ENCODE measurements at regions not wholly inside any gene's neighbourhood (a gene's known extent, or its start where the extent isn't known, plus 50 kb on each side); places are given as distances from the start of the nearest gene placed in this dataset.
"Not testable (repeated sequence)": the region's sequence is repeated elsewhere in the genome, so short reads cannot be mapped to it uniquely, and the experiment has no call there.

- DNase-seq (ENCODE audit: low spot score in 2 of 2) (no peak), ATAC-seq (ENCODE audit: low read depth) (no peak)
- Mint-ChIP-seq H3K27ac (no peak overlapping the region), H3K4me3 (no peak overlapping the region), H3K9me3 (peaks cover 2% of the 10 kb centered on the region), H3K36me3 (no peaks in the 10 kb centered on the region), H3K4me1 (no peaks in the 10 kb centered on the region), H3K27me3 (no peaks in the 10 kb centered on the region)
Measured at GRCh38 chr13:80524447-80525215, 183.7 kb upstream of the SPRY2 start.

DNA sequence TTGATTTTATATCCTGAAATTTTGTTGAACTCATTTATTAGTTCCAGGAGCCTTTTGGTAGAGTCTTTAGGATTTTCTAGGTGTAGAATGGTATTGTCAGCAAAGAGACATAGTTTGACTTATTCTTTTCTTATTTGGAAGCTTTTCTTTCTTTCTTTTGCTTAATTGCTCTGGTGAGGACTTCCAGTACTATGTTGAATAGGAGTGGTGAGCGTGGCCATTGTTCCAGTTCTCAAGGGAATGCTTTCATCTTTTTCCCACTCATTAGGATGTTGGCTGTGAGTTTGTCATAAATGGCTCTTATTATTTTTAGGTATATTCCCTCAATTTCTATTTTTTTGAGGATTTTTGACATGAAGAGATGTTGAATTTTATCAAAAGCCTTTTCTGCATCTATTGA is 182.2 kb upstream of the SPRY2 start:
- Mint-ChIP-seq H3K9me3 (peaks cover 3% of the 10 kb centered on the region), H3K27ac (no peak overlapping the region)
- DNase-seq (ENCODE audit: low spot score in 2 of 2), result no peak

GRCh38 chr13:80522463-80522862 is 181.5 kb upstream of the SPRY2 start:
- not testable (repeated sequence) for H3K4me1 Mint-ChIP-seq; H3K9me3 Mint-ChIP-seq; H3K4me3 Mint-ChIP-seq; DNase-seq (ENCODE audit: low spot score in 2 of 2); ATAC-seq (ENCODE audit: low read depth); H3K36me3 Mint-ChIP-seq; H3K27ac Mint-ChIP-seq; H3K27me3 Mint-ChIP-seq

More for the DNA sequence above, 182.2 kb upstream of the SPRY2 start:
- ATAC-seq (ENCODE audit: low read depth), result no peak
- Mint-ChIP-seq H3K27me3 (no peaks in the 10 kb centered on the region), H3K36me3 (no peaks in the 10 kb centered on the region), H3K4me3 (no peak overlapping the region), H3K4me1 (no peaks in the 10 kb centered on the region)

GRCh38 chr13:80516818-80517348 is 176.0 kb upstream of the SPRY2 start:
- no peaks in the 10 kb centered on the region for H3K4me1 Mint-ChIP-seq
- H3K27ac Mint-ChIP-seq, result no peak overlapping the region
- H3K27me3 Mint-ChIP-seq, result no peaks in the 10 kb centered on the region
- ATAC-seq (ENCODE audit: low read depth), result no peak
- no peak for DNase-seq (ENCODE audit: low spot score in 2 of 2)
- H3K9me3 Mint-ChIP-seq, result peaks cover 6% of the 10 kb centered on the region
- H3K4me3 Mint-ChIP-seq, result no peak overlapping the region
- H3K36me3 Mint-ChIP-seq, result no peaks in the 10 kb centered on the region

DNA sequence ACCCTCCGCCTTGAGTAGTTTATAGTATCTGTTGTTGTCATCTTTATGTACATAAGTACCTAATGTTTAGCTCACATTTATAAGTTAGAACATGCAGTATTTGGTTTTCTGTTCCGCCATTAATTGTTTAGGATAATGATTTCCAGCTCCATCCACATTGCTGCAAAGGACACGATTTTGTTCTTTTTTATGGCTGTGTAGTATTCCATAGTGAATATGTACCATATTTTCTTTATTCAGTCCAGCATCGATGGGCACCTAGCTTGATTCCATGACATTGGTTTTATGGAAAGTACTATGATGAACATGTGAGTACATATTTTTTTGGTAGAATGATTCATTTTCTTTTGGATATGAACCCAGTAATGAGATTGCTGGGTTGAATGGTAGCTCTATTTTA is 174.4 kb upstream of the SPRY2 start:
- Mint-ChIP-seq H3K27me3 (no peaks in the 10 kb centered on the region), H3K4me3 (no peak overlapping the region), H3K9me3 (peaks cover 6% of the 10 kb centered on the region), H3K36me3 (no peaks in the 10 kb centered on the region), H3K4me1 (no peaks in the 10 kb centered on the region), H3K27ac (no peak overlapping the region)
- ATAC-seq (ENCODE audit: low read depth) (no peak), DNase-seq (ENCODE audit: low spot score in 2 of 2) (no peak)

GRCh38 chr13:80513196-80513595 is 172.3 kb upstream of the SPRY2 start:
- Mint-ChIP-seq H3K27ac (no peak overlapping the region), H3K27me3 (no peaks in the 10 kb centered on the region), H3K36me3 (no peaks in the 10 kb centered on the region), H3K9me3 (peaks cover 4% of the 10 kb centered on the region), H3K4me1 (no peaks in the 10 kb centered on the region), H3K4me3 (no peak overlapping the region)
- DNase-seq (ENCODE audit: low spot score in 2 of 2) (no peak), ATAC-seq (ENCODE audit: low read depth) (no peak)

DNA sequence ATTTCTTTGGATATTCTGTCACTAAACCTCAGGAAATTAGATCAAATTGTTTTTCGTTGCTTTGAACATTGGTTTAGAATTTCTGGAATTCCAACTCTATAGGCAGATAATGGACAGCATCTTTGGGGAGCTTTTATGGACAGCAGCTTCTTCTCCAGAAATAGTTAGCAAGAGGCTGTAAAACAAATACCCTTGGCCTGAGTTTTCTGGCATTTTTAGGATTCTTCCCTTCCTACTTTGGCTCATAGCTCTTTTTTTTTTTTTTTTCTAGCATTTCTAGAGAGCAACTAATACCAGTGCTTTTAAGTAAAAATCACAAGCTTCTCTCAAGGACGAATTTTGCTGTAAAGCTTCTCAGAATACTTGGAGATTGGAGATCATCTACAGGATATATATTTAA is 169.8 kb upstream of the SPRY2 start:
- ATAC-seq (ENCODE audit: low read depth), result no peak
- Mint-ChIP-seq H3K27me3 (no peaks in the 10 kb centered on the region), H3K4me1 (no peaks in the 10 kb centered on the region), H3K4me3 (no peak overlapping the region), H3K27ac (no peak overlapping the region), H3K9me3 (peaks cover 5% of the 10 kb centered on the region), H3K36me3 (no peaks in the 10 kb centered on the region)
- no peak for DNase-seq (ENCODE audit: low spot score in 2 of 2)

- Mint-ChIP-seq H3K4me3 (no peak overlapping the region), H3K36me3 (no peaks in the 10 kb centered on the region), H3K4me1 (no peaks in the 10 kb centered on the region), H3K27me3 (no peaks in the 10 kb centered on the region), H3K27ac (no peak overlapping the region), H3K9me3 (peaks cover 7% of the 10 kb centered on the region)
- no peak for ATAC-seq (ENCODE audit: low read depth)
- DNase-seq (ENCODE audit: low spot score in 2 of 2), result no peak
Measured at GRCh38 chr13:80509264-80509663, 168.3 kb upstream of the SPRY2 start.

DNA sequence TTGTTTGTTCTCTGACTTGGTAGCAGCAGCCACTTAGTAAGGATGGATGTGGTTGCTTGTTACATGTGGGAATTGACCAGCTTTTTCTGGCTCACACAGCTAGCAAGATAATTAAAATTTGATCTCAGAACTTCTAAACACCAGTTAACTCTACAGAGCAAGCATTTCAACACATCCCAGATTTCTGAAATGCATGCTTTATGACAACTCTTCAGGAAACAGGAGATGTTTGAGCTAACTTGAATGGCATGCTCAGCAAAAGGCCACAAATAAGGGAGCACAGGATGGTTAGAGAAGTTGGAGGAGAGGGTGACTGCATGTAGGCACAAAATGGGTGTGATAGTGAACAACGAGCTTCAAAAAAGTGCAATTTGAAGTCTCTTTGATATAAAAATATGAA is 167.1 kb upstream of the SPRY2 start:
- Mint-ChIP-seq H3K27ac (no peak overlapping the region), H3K4me3 (no peak overlapping the region), H3K36me3 (no peaks in the 10 kb centered on the region), H3K9me3 (peaks cover 7% of the 10 kb centered on the region), H3K27me3 (no peaks in the 10 kb centered on the region), H3K4me1 (no peaks in the 10 kb centered on the region)
- DNase-seq (ENCODE audit: low spot score in 2 of 2) (no peak), ATAC-seq (ENCODE audit: low read depth) (no peak)

DNA sequence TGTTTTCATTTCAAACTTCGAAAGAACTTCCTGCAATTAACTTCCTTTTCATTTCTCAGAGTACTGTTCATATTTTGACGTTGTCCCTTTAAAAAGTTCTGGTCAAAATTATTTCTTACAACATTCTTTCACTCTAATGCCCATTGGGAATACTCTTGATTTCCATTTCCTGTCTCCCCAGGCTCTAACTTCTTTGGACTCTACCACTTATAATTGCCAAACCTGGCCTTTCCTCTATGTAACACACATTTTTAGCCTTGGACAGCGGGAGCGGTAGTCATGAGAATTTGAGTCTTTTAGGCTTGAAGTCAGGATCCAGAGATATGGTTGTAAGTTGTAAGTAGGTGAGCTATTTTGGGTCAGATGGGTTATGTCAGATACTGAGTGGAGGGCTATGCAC is 163.5 kb upstream of the SPRY2 start:
- Mint-ChIP-seq H3K4me3 (no peak overlapping the region), H3K27me3 (no peaks in the 10 kb centered on the region), H3K9me3 (peaks cover 9% of the 10 kb centered on the region), H3K27ac (no peak overlapping the region), H3K4me1 (no peaks in the 10 kb centered on the region), H3K36me3 (no peaks in the 10 kb centered on the region)
- DNase-seq (ENCODE audit: low spot score in 2 of 2) (no peak), ATAC-seq (ENCODE audit: low read depth) (no peak)

GRCh38 chr13:80502359-80502758 is 161.4 kb upstream of the SPRY2 start:
- no peaks in the 10 kb centered on the region for H3K36me3 Mint-ChIP-seq
- DNase-seq (ENCODE audit: low spot score in 2 of 2) (no peak), ATAC-seq (ENCODE audit: low read depth) (no peak)
- no peaks in the 10 kb centered on the region for H3K27me3 Mint-ChIP-seq
- H3K4me3 Mint-ChIP-seq, result no peak overlapping the region
- H3K27ac Mint-ChIP-seq, result no peak overlapping the region
- peaks cover 9% of the 10 kb centered on the region for H3K9me3 Mint-ChIP-seq
- H3K4me1 Mint-ChIP-seq, result no peaks in the 10 kb centered on the region

DNA sequence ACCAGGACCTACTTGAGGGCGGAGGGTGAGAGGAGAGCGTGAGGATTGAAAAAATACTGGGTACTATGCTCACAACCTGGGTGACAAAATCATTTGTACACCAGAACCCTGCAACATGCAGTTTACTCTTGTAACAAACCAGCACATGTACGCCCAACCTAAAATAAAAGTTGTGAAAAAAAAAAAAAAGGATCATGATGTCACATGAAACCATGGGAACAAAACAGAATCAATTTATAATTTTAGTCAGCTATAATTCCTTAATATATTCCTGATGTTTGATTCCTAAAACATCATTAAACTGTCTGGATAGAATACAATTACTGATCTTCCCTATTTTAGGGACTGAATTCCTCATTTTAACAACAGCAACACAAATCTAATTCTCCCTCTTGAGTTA is 160.6 kb upstream of the SPRY2 start:
- Mint-ChIP-seq H3K36me3 (no peaks in the 10 kb centered on the region), H3K4me1 (no peaks in the 10 kb centered on the region), H3K4me3 (no peak overlapping the region), H3K27me3 (no peaks in the 10 kb centered on the region), H3K9me3 (peaks cover 7% of the 10 kb centered on the region), H3K27ac (no peak overlapping the region)
- ATAC-seq (ENCODE audit: low read depth) (no peak), DNase-seq (ENCODE audit: low spot score in 2 of 2) (no peak)

GRCh38 chr13:80499536-80500290 is 158.8 kb upstream of the SPRY2 start:
- H3K36me3 Mint-ChIP-seq, result no peaks in the 10 kb centered on the region
- ATAC-seq (ENCODE audit: low read depth) (no peak), DNase-seq (ENCODE audit: low spot score in 2 of 2) (no peak)
- no peak overlapping the region for H3K4me3 Mint-ChIP-seq
- no peaks in the 10 kb centered on the region for H3K4me1 Mint-ChIP-seq
- peaks cover 1% of the 10 kb centered on the region for H3K9me3 Mint-ChIP-seq
- H3K27ac Mint-ChIP-seq, result no peak overlapping the region
- no peaks in the 10 kb centered on the region for H3K27me3 Mint-ChIP-seq

DNA sequence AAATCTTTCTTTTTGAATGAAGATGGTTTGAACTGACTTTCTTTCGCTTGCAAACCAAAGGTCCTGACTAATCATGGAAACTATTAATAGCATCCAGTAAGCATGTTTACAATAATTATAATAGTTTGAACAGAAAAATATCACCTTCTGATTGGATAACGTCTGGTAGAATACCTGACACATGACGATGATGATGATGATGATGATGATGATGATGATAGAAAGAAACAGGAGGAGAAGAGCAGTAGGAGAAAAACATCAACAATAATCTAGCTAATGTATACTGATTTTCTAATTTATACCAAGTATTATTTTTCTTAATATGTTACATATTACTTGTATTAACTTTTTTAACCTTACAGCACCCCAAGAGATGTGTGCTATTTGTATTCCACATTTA is 157.5 kb upstream of the SPRY2 start:
- no peak overlapping the region for H3K27ac Mint-ChIP-seq
- H3K9me3 Mint-ChIP-seq, result peaks cover 1% of the 10 kb centered on the region
- DNase-seq (ENCODE audit: low spot score in 2 of 2) (no peak), ATAC-seq (ENCODE audit: low read depth) (no peak)
- no peaks in the 10 kb centered on the region for H3K27me3 Mint-ChIP-seq
- H3K4me1 Mint-ChIP-seq, result no peaks in the 10 kb centered on the region
- no peak overlapping the region for H3K4me3 Mint-ChIP-seq
- no peaks in the 10 kb centered on the region for H3K36me3 Mint-ChIP-seq

Measured in memory B cell (primary cell).